ENCODE measurements at regions not wholly inside any gene's neighbourhood (a gene's known extent, or its start where the extent isn't known, plus 50 kb on each side); places are given as distances from the start of the nearest gene placed in this dataset.

GRCh38 chr10:131621784-131622624 is 278.8 kb upstream of the PPP2R2D start:
- Histone ChIP-seq H3K9me3 (ENCODE audit: control insufficient read depth, insufficient read depth, low read length) (no peaks in the 10 kb centered on the region), H3K27ac (ENCODE audit: low read depth, low read length) (no peak overlapping the region), H3K4me1 (ENCODE audit: control insufficient read depth, insufficient read depth, low read length) (peaks cover 11% of the 10 kb centered on the region), H3K36me3 (ENCODE audit: control insufficient read depth, insufficient read depth, low read length) (no peaks in the 10 kb centered on the region), H3K27me3 (ENCODE audit: control insufficient read depth, insufficient read depth, low read length) (no peaks in the 10 kb centered on the region), H3K4me3 (ENCODE audit: low read depth, low read length) (no peak overlapping the region)
- 90% methylated on average over 18 of the region's 22 CpGs for WGBS (ENCODE audit: insufficient coverage)
- no peak for DNase-seq (ENCODE audit: low read depth in 4 of 6, low spot score in 6 of 6)

DNA sequence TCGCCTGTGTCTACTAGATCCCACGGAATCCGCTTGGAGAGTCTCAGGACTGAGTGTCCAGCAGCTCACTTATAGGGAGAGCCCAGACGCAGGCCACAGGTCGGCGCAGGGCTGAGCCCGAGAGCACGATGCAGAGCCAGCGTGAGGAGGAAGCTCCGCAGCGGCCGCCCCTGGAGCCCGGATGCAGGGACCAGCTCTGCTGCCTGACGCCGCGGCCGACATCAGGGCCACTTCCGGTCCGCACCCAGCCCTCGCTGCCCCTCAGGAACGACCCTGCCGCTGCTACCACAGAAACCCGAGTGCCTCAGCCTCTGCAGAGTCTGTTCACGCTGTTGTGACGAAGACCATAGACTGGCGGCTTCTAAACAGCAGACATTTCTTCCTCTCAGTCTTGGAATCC is 275.8 kb upstream of the PPP2R2D start:
- Histone ChIP-seq H3K9me3 (ENCODE audit: control insufficient read depth, insufficient read depth, low read length) (no peaks in the 10 kb centered on the region), H3K4me3 (ENCODE audit: low read depth, low read length) (no peak overlapping the region), H3K4me1 (ENCODE audit: control insufficient read depth, insufficient read depth, low read length) (no peaks in the 10 kb centered on the region), H3K36me3 (ENCODE audit: control insufficient read depth, insufficient read depth, low read length) (no peaks in the 10 kb centered on the region), H3K27ac (ENCODE audit: low read depth, low read length) (no peak overlapping the region), H3K27me3 (ENCODE audit: control insufficient read depth, insufficient read depth, low read length) (no peaks in the 10 kb centered on the region)
- no peak for DNase-seq (ENCODE audit: low read depth in 4 of 6, low spot score in 6 of 6)
- WGBS (ENCODE audit: insufficient coverage): 94% methylated on average over 26 of the region's 26 CpGs

GRCh38 chr10:131626274-131626673 is 274.5 kb upstream of the PPP2R2D start:
- no peak overlapping the region for H3K27ac ChIP-seq (ENCODE audit: low read depth, low read length)
- peaks cover 3% of the 10 kb centered on the region for H3K4me1 ChIP-seq (ENCODE audit: control insufficient read depth, insufficient read depth, low read length)
- DNase-seq (ENCODE audit: low read depth in 4 of 6, low spot score in 6 of 6): no peak
- no peaks in the 10 kb centered on the region for H3K9me3 ChIP-seq (ENCODE audit: control insufficient read depth, insufficient read depth, low read length)
- no peaks in the 10 kb centered on the region for H3K27me3 ChIP-seq (ENCODE audit: control insufficient read depth, insufficient read depth, low read length)
- WGBS (ENCODE audit: insufficient coverage): 91% methylated on average over 10 of the region's 11 CpGs
- no peak overlapping the region for H3K4me3 ChIP-seq (ENCODE audit: low read depth, low read length)
- no peaks in the 10 kb centered on the region for H3K36me3 ChIP-seq (ENCODE audit: control insufficient read depth, insufficient read depth, low read length)

- Histone ChIP-seq H3K27me3 (ENCODE audit: control insufficient read depth, insufficient read depth, low read length) (no peaks in the 10 kb centered on the region), H3K4me3 (ENCODE audit: low read depth, low read length) (no peak overlapping the region), H3K9me3 (ENCODE audit: control insufficient read depth, insufficient read depth, low read length) (no peaks in the 10 kb centered on the region), H3K27ac (ENCODE audit: low read depth, low read length) (no peak overlapping the region), H3K4me1 (ENCODE audit: control insufficient read depth, insufficient read depth, low read length) (peaks cover 3% of the 10 kb centered on the region), H3K36me3 (ENCODE audit: control insufficient read depth, insufficient read depth, low read length) (no peaks in the 10 kb centered on the region)
- DNase-seq (ENCODE audit: low read depth in 4 of 6, low spot score in 6 of 6): peak in 2 of 6 donors; percentile 3 to 89
- no CpG with 5 or more reads among the region's 4 CpGs for WGBS (ENCODE audit: insufficient coverage)
These were observed 271.6 kb upstream of the PPP2R2D start for GRCh38 chr10:131629026-131629770.

DNA sequence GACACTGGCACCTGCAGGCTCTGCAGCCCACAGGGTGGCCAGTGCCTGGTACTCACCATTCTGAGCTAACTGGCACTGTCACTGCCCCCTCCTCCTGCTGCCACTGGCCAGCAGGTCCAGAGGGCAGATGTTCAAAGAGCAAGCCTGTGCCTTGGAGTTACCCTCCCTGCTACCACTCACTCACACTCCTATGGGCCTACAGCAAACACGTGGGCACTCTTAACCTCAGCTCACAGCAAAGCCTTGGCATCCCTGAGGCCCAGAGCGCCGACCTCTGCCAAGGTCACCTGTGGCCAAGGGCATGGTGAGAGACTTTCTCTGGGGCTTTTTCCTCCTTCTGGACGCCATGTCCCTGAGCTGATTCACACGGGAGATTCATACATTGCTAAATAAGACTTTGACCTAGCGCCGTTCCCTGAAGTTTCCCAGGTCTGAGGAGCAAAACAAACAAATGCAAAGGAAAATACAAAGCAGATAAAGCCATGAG is 270.0 kb upstream of the PPP2R2D start:
- 89% methylated on average over 6 of the region's 7 CpGs for WGBS (ENCODE audit: insufficient coverage)
- Histone ChIP-seq H3K4me1 (ENCODE audit: control insufficient read depth, insufficient read depth, low read length) (peaks cover 3% of the 10 kb centered on the region), H3K27me3 (ENCODE audit: control insufficient read depth, insufficient read depth, low read length) (no peaks in the 10 kb centered on the region), H3K9me3 (ENCODE audit: control insufficient read depth, insufficient read depth, low read length) (no peaks in the 10 kb centered on the region), H3K27ac (ENCODE audit: low read depth, low read length) (no peak overlapping the region), H3K36me3 (ENCODE audit: control insufficient read depth, insufficient read depth, low read length) (no peaks in the 10 kb centered on the region), H3K4me3 (ENCODE audit: low read depth, low read length) (no peak overlapping the region)
- no peak for DNase-seq (ENCODE audit: low read depth in 4 of 6, low spot score in 6 of 6)

- Histone ChIP-seq H3K27ac (ENCODE audit: low read depth, low read length) (no peak overlapping the region), H3K9me3 (ENCODE audit: control insufficient read depth, insufficient read depth, low read length) (no peaks in the 10 kb centered on the region), H3K27me3 (ENCODE audit: control insufficient read depth, insufficient read depth, low read length) (no peaks in the 10 kb centered on the region), H3K4me1 (ENCODE audit: control insufficient read depth, insufficient read depth, low read length) (peaks cover 3% of the 10 kb centered on the region), H3K36me3 (ENCODE audit: control insufficient read depth, insufficient read depth, low read length) (no peaks in the 10 kb centered on the region), H3K4me3 (ENCODE audit: low read depth, low read length) (no peak overlapping the region)
- DNase-seq (ENCODE audit: low read depth in 4 of 6, low spot score in 6 of 6): peak in 1 of 6 donors; percentile 74
- 73% methylated on average over 14 of the region's 14 CpGs for WGBS (ENCODE audit: insufficient coverage)
These were observed 269.2 kb upstream of the PPP2R2D start for GRCh38 chr10:131631619-131632018.

GRCh38 chr10:131635564-131636015 is 265.2 kb upstream of the PPP2R2D start:
- WGBS (ENCODE audit: insufficient coverage): 61% methylated on average over 3 of the region's 3 CpGs
- DNase-seq (ENCODE audit: low read depth in 4 of 6, low spot score in 6 of 6): no peak
- no peaks in the 10 kb centered on the region for H3K27me3 ChIP-seq (ENCODE audit: control insufficient read depth, insufficient read depth, low read length)
- H3K4me1 ChIP-seq (ENCODE audit: control insufficient read depth, insufficient read depth, low read length): peaks cover 3% of the 10 kb centered on the region
- no peaks in the 10 kb centered on the region for H3K36me3 ChIP-seq (ENCODE audit: control insufficient read depth, insufficient read depth, low read length)
- H3K9me3 ChIP-seq (ENCODE audit: control insufficient read depth, insufficient read depth, low read length): no peaks in the 10 kb centered on the region
- H3K4me3 ChIP-seq (ENCODE audit: low read depth, low read length): no peak overlapping the region
- H3K27ac ChIP-seq (ENCODE audit: low read depth, low read length): no peak overlapping the region

- Histone ChIP-seq H3K4me3 (ENCODE audit: low read depth, low read length) (no peak overlapping the region), H3K27me3 (ENCODE audit: control insufficient read depth, insufficient read depth, low read length) (no peaks in the 10 kb centered on the region), H3K27ac (ENCODE audit: low read depth, low read length) (no peak overlapping the region), H3K36me3 (ENCODE audit: control insufficient read depth, insufficient read depth, low read length) (no peaks in the 10 kb centered on the region), H3K9me3 (ENCODE audit: control insufficient read depth, insufficient read depth, low read length) (no peaks in the 10 kb centered on the region), H3K4me1 (ENCODE audit: control insufficient read depth, insufficient read depth, low read length) (no peaks in the 10 kb centered on the region)
- no peak for DNase-seq (ENCODE audit: low read depth in 4 of 6, low spot score in 6 of 6)
- 78% methylated on average over 9 of the region's 9 CpGs for WGBS (ENCODE audit: insufficient coverage)
These were observed 264.7 kb upstream of the PPP2R2D start for GRCh38 chr10:131636116-131636515.

DNA sequence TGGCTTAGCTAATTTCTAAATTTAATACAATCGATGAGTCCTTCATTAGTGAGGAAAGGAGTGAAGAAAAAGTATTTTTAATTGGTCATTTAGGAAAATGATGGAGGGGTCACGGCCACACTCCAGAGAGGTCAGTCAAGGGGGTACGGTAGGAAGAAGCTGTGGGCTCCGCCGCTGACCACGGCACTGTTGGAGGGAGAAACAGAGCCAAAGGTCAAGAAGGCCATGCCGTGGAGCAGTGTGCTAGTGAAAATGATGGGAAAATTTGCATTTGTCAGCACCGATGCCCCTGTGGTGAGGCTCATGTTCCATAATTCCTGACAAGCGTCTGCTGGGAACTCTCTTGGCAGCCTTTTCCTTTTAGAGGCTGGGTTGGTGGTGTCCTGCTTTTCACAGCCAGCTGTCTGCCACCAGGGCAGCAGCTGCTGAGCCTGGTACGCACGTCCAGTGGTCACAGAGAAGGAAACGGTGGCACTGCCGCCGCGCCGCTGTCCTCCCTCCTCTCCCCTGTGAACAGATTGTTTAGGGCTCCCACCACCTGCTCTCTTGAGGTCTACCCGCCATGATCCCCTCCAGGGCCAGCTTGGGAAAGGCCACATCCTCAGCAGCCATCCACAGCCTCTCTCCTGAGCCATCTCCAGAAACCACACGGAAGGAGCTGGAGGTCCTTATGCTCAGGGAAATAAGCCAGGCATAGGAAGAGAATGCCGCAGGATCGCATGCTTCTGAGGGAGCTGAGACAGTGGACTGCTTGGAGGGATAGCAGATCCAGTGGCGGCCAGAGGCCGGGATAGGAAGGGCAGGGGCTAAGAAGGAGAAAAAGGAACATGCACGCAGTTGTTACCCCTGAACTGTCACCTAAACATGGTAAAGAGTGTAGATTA is 263.7 kb upstream of the PPP2R2D start:
- 66% methylated on average over 19 of the region's 23 CpGs for WGBS (ENCODE audit: insufficient coverage)
- H3K27ac ChIP-seq (ENCODE audit: low read depth, low read length): no peak overlapping the region
- no peak overlapping the region for H3K4me3 ChIP-seq (ENCODE audit: low read depth, low read length)
- H3K9me3 ChIP-seq (ENCODE audit: control insufficient read depth, insufficient read depth, low read length): no peaks in the 10 kb centered on the region
- no peaks in the 10 kb centered on the region for H3K36me3 ChIP-seq (ENCODE audit: control insufficient read depth, insufficient read depth, low read length)
- no peaks in the 10 kb centered on the region for H3K4me1 ChIP-seq (ENCODE audit: control insufficient read depth, insufficient read depth, low read length)
- H3K27me3 ChIP-seq (ENCODE audit: control insufficient read depth, insufficient read depth, low read length): no peaks in the 10 kb centered on the region
- no peak for DNase-seq (ENCODE audit: low read depth in 4 of 6, low spot score in 6 of 6)
